ENCODE measurements at regions not wholly inside any gene's neighbourhood (a gene's known extent, or its start where the extent isn't known, plus 50 kb on each side); places are given as distances from the start of the nearest gene placed in this dataset.

DNA sequence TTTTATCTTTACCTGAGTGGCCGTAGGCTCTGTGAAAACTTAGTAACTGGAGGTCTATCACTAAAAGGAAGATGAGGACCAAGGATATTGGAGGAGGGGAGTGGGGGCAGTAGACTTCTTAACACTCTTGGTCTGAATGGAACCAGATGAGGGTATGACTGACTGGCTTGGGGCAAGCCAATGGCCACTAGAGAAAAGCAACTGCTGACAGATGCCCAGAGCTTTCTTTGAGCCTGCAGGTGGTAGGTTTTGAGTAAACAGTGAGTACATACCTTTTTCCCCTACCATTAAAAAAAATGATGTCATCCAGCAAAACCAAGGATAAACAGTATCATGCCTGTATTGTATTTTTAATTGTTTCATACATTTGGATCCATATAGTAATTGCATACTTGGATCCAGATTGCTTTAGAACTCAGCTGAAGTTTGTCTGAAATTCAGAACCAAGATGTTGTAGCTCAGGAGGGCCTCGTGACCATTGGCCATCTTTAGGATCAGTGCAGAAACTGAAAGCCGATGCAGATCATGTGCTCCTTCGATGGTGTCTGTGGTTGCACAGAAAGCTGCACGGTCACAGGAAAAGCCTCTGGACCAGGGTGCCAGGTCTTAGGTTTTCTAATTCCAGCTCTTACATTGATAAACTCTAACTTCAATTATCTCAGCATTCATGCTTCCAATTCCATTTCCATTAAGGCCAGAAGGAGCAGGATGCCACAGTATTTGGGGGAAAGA, 131.0 kb downstream of the PDGFRA start:
- DNase-seq (ENCODE audit: low read depth in 2 of 2) = no peak
- TF ChIP-seq, protein P1, sequence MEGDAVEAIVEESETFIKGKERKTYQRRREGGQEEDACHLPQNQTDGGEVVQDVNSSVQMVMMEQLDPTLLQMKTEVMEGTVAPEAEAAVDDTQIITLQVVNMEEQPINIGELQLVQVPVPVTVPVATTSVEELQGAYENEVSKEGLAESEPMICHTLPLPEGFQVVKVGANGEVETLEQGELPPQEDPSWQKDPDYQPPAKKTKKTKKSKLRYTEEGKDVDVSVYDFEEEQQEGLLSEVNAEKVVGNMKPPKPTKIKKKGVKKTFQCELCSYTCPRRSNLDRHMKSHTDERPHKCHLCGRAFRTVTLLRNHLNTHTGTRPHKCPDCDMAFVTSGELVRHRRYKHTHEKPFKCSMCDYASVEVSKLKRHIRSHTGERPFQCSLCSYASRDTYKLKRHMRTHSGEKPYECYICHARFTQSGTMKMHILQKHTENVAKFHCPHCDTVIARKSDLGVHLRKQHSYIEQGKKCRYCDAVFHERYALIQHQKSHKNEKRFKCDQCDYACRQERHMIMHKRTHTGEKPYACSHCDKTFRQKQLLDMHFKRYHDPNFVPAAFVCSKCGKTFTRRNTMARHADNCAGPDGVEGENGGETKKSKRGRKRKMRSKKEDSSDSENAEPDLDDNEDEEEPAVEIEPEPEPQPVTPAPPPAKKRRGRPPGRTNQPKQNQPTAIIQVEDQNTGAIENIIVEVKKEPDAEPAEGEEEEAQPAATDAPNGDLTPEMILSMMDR (IDR thresholded peaks at IDR 0.05; ENCODE audit: low read depth, low read length) = no peak
- H3K4me3 ChIP-seq (replicated peaks in 1 of 2; ENCODE audit: low read depth in 2 of 2, low read length in 2 of 2) = no peak overlapping the region

DNA sequence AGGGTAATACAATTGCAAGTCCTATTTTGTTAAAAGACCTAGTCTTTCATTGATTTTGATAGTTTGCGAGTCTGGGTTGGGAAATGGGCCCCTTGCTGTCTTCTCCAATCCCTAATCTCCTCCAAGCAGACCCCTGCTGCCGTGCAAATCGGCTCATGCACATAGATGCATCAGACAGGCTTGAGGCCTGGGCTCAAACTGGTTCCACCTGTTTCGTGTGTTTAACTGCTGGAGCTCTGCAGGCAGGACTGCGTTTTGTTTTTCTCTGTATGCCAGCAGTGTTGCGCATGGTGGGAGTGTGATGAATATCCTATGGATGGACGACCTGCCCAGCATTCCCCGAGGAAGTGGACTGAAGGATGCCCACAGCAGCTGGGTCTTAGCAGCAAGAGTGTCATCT, 133.9 kb downstream of the PDGFRA start:
- TF ChIP-seq, protein P1 (IDR thresholded peaks at IDR 0.05; ENCODE audit: low read depth, low read length) = no peak
- H3K4me3 ChIP-seq (replicated peaks in 1 of 2; ENCODE audit: low read depth in 2 of 2, low read length in 2 of 2) = no peak overlapping the region
- no peak for DNase-seq (ENCODE audit: low read depth in 2 of 2)

DNA sequence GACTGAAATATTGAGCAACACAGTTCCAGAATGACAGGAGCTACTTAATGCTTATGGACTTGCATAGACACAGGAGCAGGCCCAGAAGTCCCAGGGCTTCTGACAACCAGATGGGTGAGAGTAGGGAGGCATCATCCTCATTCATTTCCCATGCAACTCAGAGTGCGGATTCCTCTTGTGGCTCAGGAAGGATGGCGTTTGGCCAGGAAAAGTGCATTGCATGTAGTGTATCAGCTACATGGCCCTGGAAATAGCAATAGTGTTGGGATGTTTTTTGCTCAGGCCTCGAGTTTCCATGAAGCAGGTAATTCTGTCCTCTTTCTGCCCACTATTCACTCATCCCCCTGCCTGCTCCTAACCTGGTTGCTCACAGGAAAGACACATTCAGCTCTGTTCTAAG, 136.6 kb downstream of the PDGFRA start:
- TF ChIP-seq, protein P1 (IDR thresholded peaks at IDR 0.05; ENCODE audit: low read depth, low read length) = no peak
- DNase-seq (ENCODE audit: low read depth in 2 of 2) = no peak

DNA sequence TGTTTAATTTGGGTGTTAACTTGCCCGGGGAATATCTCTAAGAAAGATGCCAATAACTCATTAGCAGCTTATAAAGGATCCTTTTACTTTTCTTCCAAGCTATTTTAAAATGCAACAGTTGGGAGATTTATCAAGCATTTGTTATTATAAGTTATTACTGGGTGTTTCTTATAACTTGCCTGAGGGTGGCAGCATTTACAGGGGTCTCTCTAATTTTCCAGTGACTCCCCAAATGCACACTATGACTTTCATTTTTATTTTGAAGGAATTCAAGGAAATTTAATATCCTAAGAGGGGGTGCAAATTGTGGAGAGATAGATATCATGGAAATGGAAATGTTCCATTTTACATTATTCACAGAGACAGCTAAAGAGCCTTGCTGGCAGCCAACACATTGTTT, 138.0 kb downstream of the PDGFRA start:
- no peak overlapping the region for H3K4me3 ChIP-seq (replicated peaks in 1 of 2; ENCODE audit: low read depth in 2 of 2, low read length in 2 of 2)
- TF ChIP-seq, protein P1 (IDR thresholded peaks at IDR 0.05; ENCODE audit: low read depth, low read length) = no peak
- DNase-seq (ENCODE audit: low read depth in 2 of 2) = no peak

More for the DNA sequence above, 136.6 kb downstream of the PDGFRA start:
- no peak overlapping the region for H3K4me3 ChIP-seq (replicated peaks in 1 of 2; ENCODE audit: low read depth in 2 of 2, low read length in 2 of 2)

DNA sequence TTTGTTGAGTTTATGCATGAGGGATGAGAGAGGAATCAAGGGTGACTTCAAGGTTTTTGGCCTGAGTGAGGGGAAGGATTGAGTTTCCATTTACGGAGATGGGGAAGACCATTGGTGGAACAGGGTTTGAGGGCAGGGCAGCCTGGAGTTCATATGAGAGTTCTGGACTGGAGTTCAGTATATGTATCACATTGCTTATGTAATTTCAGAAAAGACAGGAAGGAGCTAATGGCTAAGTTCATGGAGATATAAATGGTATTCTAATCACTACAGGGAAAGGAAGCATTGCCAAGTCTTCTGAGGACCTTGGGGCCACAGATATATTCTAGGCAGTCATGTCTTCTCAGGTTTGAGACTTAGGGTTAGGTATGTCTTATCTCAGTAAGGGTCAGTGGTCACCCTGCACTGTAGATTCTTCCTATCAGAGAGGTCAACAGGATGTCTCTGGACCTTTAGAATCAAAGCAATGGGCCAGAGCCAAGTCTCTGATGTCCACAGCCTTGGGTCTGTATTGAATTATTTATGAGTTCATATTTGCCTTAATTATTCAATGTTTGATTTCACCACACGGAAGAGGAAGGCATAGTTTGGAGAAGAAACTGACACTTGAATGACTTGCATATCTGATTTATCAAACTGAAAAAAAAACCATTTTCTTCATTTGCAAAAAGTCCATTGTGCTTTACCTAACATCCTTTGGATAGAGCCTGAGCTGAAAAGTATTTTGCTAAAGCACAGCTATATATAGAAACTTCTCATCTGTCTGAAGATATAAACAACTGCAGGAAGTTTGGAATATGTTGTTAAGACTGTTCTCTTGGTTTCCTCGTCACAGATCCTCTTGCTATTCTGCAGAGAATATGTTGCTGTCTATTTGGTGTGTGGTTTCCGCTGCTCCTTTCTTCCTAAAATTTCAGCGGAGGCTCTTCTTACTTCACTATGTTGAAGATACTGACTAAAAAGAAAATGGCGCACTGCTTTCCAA, 139.5 kb downstream of the PDGFRA start:
- no peak for DNase-seq (ENCODE audit: low read depth in 2 of 2)
- TF ChIP-seq, protein P1 (IDR thresholded peaks at IDR 0.05; ENCODE audit: low read depth, low read length) = no peak
- no peak overlapping the region for H3K4me3 ChIP-seq (replicated peaks in 1 of 2; ENCODE audit: low read depth in 2 of 2, low read length in 2 of 2)

DNA sequence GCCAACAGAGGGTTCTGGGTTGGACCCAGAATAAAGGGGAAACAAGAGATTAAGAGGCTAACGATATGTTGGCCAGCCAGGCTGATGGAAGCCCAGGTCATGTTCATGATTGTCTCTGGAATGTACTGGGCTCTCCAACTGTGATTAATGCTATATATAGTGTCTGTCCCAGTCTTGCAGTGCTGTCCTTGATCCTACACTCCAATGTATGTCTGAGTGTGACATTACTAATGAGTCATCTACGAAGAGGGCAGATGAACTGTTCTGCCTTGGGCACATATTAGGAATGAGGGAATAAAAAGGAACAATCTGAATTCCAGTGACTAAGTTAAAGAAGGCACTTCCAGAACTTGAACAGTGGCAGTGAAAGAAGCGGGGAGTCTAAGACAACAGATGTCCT, 142.1 kb downstream of the PDGFRA start:
- DNase-seq (ENCODE audit: low read depth in 2 of 2) = no peak
- no peak overlapping the region for H3K4me3 ChIP-seq (replicated peaks in 1 of 2; ENCODE audit: low read depth in 2 of 2, low read length in 2 of 2)
- TF ChIP-seq, protein P1 (IDR thresholded peaks at IDR 0.05; ENCODE audit: low read depth, low read length) = no peak
